LHCN-M2 (cell line): ENCODE measurements at regions not wholly inside any gene's neighbourhood (a gene's known extent, or its start where the extent isn't known, plus 50 kb on each side); places are given as distances from the start of the nearest gene placed in this dataset.

Source experiments
- DNase-seq: peaks from one replicate; pipeline ENCODE4 v3.0.0-alpha.2; 2012; ENCODE audit warnings: low read depth

DNA sequence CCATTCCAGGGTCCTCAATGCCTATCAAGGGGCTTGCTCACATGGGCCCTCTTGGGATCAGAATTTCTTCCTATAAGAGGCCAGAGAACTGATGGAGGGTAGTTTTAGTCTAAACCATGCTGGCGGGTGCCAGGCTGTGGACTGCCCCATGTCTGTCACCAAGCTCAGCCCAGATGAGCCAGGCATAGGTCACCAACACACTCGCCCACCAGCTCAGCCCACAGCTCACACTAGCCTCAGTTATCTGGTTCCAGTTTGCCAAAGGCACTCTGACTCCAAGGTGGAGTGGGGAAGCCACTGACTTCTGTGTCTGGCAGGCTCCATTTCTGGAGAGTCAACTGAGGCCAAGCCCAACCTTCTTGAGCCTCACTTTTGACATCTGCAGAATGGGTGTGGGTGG, 50.7 kb upstream of the INSYN1 start:
- DNase-seq = no peak

DNA sequence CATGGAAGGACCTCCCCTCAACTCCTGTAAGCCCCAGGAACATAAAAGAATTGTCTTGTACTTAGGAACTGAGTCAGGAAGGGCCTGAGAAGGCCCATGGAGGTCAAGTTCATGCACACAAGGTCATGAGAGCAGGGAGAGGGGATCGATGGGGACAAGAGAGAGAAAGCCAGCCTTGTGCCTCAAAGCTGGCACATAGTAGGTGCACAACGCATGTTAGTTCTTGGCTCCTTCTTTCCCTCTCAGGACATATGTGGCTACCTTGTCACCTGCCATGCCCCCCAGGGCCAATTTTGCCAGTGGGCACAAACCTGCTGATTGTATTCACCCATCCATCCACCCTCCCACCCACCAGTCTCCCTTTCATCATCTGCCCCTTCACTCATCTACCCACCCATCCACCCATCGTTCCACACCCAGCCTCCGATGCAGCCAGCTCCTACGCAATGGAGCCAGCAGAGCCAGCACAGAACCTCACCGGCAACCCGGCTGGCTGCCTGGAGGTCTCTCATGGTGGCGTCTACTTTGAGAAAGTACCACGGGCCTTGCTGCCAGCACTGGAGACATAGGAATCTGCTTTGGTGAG, 52.4 kb upstream of the INSYN1 start:
- DNase-seq = no peak

DNA sequence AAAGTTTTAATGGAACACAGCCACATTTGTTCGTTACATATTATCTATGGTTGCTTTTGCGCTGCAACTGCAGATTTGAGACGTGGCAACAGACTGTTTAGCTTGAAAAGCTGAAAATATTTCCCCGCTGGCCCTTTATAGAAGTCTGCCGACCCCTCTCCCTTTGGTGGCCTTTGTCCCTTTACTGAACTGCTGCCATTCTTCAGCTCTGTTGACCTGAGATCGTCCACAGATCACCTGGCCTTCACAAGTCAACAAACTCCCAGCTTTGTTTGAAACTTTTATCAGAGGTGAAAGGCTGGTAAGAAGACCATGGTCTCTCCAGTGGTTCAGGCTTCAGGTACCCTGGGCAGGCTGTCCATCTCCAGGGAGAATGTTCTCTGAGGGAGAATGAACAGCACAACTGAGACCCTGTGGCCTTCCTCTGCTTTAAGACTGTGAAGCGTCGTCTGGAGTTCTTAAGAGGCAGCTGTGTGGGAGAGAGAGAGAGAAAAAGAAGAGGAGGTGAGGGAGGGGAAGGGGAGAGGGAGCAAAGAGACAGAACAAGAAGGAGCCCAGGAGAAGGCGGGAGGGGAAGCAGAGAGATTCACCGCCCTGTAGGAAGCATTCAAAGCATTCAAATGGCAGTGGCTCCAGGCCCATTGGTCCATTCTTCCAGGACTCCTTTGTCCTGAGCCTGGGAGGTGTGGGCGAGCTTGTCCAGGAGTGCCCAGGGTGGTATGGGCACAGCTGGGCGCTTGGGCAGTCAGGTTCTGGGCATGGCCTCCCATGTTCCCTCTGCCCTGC, 53.7 kb upstream of the INSYN1 start:
- DNase-seq = no peak

DNA sequence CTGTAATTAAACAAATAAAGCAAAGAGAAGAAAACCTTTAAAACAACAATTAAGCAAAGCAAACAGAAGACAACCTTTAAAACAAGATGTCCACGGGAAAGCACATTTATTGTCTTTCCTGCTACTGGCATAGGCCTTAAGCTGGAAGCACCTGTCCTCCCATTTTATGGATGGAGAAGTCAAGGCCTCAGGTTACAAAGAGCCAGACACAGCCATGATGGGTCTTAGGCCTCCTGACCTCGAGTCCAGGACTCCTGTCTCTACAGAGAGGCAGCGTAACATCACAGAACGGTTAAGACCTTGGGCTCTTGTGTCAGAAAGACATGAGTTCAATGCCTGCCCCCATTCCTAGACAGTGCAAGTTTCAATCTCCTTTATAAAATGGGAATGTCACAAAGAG, 54.7 kb upstream of the INSYN1 start:
- no peak for DNase-seq

DNA sequence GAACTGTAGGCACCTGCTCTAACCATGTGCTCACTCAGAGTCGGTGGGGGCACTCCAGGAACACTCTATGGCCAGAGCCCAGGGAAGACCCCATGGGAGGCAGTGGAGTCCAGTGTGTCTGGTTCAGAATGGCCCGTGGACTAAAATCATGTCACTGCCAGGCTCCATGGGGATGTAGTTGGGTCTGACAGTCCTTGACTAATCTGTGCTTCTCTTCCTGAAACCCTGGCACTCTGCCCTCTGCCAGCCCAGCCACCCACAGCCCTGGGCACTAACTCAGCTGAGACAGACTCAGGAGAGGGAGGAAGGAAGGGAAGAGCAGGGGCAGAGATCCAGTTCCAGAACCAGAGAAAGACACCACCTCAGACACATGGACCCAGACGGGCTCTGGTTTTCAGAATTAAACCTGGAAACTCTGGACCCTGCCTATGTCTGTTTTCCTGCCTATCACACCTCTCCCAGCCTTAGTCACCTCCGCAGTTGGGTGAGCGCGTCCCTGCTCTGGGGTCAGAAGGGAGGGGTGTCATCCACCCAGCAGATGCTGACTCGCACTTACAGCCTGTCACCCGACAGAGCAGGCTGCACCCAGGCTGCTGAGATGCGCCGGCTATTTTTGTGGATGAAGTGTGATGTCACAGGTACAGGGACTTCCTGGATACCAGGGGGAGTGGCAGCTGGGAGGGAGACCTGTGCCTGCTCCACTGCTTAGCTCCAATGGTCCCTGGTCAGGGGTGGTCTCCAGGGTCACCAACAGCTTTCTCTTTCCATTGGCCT, 56.8 kb upstream of the INSYN1 start:
- no peak for DNase-seq

DNA sequence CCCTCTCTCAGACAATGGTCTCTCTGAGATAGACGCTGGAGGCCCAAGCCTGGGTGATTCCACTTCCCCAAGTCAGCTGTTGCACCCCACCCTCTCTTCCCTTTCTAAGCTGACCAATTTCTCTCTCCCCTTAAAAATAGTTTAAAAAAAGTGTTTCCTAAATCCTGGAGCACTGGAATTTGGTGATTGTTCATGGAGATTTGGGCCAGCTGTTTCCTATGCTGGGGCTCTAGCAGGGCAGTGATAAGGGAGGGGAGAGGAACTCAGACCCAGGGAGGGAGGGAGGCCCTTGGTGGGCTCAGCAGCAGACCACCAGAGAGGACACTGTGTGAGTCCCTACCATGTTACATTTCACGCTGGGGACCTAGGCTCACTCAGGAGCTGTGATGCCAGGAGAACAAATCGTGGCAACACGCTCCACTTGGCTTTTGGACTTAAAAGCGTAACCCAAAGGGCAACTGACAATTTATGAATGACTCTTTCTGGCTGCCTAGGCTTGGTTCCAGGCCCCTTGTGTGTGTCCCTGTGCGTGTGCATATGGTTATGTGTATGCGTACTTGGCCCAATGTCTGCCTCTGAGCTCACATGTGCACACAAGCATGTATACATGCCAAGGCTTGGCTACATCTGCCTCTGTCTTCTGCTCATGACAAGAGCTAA, 59.8 kb upstream of the INSYN1 start:
- DNase-seq = no peak

DNA sequence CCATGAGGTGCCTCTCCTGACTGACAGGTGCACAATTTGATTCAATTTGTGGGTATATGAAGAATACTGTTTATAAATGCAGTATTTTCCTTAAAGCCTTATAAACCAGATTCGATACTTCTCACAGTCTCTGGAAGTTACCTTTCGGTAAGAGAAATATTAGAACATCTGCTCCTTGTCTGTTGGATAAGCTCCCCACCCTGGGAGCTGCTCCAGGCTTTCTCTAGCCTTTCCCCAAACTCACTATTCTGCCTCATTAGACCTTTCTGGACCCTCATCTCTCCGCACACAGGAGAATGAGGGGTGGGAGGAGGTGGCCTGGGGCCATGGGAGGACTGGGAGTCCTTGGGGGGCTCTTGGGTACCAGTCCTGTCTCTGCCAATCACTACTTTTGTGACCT, 59.8 kb upstream of the TBC1D21 start:
- no peak for DNase-seq

DNA sequence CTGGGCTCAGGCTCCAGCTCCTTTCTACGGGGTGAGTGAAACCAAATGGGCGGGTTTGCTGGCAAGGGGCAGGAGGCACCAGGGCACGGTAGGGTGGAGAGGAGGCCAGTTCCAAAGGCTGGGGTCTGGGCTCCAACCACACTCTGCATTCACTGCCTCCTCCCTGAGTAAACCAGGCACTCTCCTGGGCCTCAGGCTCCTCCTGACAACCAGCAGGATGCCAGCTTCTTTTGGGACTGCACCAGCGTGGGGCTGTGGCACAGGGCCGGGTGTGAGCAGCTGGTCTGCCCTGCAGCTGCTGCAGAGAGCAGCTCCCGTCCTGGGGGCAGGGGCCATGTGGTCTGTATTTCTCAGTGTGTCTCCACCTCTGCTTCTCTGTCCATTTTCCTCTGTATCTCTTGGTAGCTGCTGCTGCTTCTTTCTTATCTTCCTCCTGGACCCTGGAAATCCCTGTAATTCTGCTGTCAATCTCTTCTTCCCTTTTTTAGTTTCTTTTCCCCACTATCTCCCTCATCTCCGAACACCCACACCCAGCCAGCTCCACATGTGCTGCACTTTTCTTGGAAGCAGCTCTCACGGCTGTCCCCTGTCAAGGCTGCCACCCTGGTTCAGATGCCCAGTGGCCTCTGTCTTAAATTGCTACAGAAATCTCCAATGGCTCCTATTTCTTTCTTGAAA, 54.9 kb upstream of the TBC1D21 start:
- DNase-seq = peak; percentile 21

DNA sequence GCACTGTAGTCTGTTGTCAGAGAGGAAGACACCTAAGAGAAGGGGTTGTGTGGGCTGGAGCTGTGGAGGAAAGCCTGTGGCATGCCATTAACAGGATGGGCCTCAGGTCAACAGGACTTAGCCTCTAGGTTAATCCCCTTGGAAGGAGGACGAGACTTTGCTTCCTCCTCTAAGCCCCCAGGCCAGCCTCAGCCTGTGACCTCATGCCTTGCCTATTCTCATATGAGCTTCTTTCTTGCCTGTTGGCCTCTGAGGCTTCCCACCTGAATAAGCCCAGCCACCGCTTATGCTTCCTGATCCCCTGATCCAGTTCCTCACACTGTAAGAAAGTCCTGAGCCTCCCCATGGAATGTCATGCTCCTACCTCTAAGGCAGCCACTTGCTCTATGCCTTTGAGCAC, 52.2 kb upstream of the TBC1D21 start:
- DNase-seq = no peak

DNA sequence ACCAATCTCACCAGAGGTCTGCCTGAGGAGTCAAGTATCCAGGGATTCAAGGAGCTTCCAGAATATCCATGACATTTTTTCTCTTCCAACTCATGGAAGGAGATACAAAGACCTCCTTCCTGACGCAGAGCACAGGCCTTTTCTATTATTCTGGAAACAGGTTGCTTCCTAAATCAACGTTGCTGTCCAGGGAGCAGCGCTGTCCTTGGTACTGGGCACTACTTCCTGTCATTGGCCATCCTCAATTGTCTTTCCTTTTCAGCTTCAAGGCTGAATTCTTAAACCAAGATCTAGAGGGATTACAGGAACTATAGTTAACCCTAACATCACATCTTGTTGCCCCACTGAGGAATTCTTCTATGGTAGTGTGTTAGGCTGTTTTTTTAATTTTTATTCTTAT, 50.4 kb upstream of the TBC1D21 start:
- DNase-seq = peak; percentile 24
